Upper lobe of left lung (tissue), 4 donors: ENCODE measurements at regions not wholly inside any gene's neighbourhood (a gene's known extent, or its start where the extent isn't known, plus 50 kb on each side); places are given as distances from the start of the nearest gene placed in this dataset.

Experiments used
- CTCF ChIP-seq, 6 experiments: fragments of 450-650 bp in 4 of 6; fragments of 200-600 bp in 2 of 6; sonication (generic) in 2 of 6; IDR thresholded peaks; one replicate each; pipeline ENCODE4 v1.5.1; 2016 to 2019; ENCODE audit warnings: antibody characterized with exemption in 6 of 6
- POLR2A ChIP-seq, 4 donors: fragments of 450-650 bp; IDR thresholded peaks; one replicate each; pipeline ENCODE4 v1.5.1; 2016 to 2017; ENCODE audit warnings: antibody characterized with exemption in 4 of 4, mild to moderate bottlenecking in 2 of 4
- POLR2AphosphoS5 ChIP-seq, 2 donors: sonication (generic); formaldehyde crosslinking; IDR thresholded peaks; one replicate each; pipeline ENCODE4 v1.5.1; 2017; ENCODE audit warnings: antibody characterized with exemption in 2 of 2

GRCh38 chr22:47593291-47593690 is 830.8 kb downstream of the TBC1D22A start:
- no peak for TF ChIP-seq CTCF (IDR thresholded peaks at IDR 0.05)
- TF ChIP-seq POLR2A (IDR thresholded peaks at IDR 0.05) = no peak
- no peak for TF ChIP-seq POLR2AphosphoS5 (IDR thresholded peaks at IDR 0.05)
